Stimulated activated CD4-positive, alpha-beta T cell treated with anti-CD3 and anti-CD28 coated beads, TNF-alpha, amount 100 ng/mL, for 24 hours (primary cell): ENCODE measurements at regions not wholly inside any gene's neighbourhood (a gene's known extent, or its start where the extent isn't known, plus 50 kb on each side); places are given as distances from the start of the nearest gene placed in this dataset.

ENCODE experiments used
- DNase-seq, 3 experiments: peaks; one replicate each; pipeline ENCODE4 v3.0.0-alpha.2; 2020; ENCODE audit warnings: low read depth in 3 of 3

DNA sequence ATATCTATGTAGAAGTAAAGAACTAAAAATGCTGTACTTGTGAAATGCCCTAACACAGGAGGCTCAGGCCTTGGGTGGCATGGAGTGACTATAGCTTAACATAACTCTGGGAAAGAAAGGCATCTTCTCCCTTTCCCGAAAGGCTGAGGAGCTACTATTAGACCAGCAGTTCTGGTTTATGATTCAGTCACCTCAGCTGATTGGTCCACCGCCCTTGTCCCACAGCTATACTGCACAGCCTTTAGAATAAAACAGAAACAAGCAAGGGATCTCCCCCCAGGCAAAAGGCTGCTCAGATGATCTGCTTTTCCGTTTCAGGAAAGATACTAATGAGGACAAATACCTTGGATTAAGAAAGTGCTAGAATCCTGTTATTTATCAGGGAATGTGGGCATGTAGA is 171.3 kb downstream of the SNCA start:
- no peak for DNase-seq

DNA sequence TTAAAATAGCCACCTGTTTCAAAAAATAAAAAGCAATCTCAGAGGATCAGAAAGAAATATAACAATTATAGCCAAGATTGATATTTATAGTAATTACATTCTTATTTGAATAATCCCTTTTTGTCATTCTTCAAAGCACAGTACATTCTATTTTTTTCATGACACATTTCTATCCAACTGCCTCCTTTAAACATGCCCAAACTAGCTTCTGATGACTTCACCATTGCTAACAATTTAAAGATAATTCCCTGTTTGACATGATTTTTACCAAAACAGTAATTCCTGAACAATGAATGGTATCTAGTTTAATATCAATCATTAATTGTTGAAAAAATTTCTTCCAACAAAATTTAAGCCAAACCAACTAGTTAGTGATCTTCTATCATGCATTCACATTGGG is 172.4 kb downstream of the SNCA start:
- DNase-seq = no peak

DNA sequence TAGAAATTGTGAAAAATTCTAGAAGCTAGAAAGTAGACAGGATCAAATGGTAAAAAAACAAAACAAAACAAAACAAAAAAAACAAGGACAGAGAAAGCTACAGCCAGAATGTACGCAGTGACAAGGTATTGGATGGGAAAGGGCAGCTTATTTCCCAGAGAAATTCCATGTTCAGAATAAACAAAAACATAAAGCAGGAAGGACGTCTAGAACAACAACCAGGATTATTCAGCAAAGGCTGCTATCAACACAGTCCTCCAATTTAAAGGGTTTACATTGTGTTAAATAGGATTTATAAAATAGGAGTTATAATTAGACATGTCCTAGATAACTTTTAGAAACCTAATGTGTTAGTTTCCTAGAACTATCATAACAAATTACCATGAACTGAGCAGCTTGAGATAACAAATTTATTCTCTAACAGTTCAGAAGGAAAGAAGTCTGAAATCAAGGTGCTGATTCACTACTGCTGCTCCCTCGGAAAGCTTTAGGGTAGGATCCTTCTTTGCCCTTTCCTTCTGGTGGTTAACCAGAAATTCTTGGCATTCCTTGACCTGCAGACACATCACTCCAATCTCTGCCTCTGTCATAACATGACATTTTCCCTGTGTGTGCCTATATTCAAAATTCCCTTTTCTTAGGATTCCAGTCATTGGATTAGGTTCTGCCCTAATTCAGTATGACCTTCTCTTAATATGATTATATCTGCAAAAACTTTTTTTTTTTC is 175.6 kb downstream of the SNCA start:
- no peak for DNase-seq

DNA sequence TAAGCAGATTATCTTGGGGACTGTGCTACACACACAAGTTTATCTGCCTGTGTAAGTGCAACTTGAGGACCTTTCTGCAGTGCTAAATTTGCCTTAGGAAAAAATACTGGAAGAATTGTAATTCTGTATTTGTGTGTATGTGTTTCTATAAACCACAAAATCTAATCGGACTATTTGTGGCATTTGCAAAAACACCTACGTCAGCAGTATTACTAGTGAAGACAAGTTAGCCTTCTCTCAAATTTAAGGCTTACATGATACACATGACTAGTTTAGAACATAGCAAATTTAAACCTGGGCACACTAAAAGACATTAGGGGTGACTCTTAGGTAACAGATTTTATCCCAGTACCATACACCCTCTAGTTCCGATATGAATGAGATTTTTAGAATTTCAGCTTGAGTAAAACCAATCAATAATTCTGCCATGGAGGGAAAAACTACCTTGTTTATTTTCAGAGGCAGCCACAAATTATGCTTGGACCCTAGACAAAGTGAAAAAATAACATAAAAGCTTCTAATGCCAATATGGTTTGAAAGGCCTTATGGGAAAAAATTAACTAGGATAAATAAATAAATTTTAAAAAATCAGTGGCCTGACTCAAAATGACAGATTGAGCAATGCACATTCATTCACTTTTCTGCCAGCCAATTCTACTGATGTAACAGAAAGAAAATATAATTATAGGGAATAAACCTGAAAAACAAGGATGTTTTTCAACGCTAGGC is 176.4 kb downstream of the SNCA start:
- DNase-seq = no peak

DNA sequence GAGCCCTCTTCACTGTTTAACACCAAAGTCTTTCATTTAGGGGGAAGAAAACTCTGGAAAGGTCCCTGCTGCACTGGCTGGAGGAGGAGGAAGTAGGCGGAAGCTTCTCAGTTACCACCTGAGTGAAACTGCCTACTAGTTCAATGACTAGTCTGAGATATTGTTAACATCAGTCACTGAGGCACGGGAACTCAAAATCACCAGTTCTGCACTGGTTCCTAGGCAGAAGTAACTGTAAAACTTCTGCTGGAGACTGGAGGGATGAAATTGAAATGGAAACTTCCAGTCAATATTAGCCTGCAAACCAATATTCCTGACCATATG is 178.3 kb downstream of the SNCA start:
- DNase-seq = no peak

DNA sequence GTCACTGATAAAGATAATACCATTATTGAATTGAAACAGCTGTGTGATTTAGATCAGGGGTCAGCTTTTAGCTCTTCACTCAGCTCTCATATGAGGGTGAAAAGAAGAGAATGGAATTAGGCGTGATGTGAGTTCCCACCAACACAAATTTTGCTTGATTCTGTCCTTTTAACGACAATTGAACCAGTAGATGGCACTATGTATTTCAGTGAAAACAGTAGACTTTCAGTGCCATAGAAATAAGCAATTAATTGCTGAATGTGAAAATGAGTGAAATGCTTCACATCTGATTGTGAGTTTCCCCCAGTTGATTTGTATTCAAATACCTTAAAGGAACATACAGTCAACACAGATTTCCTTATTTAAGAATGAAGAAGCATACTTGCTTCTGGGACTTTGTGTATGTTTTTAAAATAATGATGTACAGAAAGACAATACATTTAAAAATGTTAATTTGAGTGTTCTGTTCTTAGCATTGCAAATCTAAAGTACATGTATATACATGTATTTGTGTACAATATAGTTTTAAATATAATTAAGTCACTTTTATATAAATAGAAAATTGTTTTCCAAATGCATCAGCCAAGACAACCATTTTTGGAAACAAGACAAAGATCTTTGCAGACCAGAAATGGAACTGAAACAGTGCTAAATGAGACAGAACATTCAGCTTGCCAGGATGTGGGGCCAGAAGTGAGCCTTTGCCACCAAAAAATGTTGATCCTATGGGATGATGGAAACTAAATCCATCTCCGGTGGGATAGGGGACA is 178.8 kb downstream of the SNCA start:
- no peak for DNase-seq

DNA sequence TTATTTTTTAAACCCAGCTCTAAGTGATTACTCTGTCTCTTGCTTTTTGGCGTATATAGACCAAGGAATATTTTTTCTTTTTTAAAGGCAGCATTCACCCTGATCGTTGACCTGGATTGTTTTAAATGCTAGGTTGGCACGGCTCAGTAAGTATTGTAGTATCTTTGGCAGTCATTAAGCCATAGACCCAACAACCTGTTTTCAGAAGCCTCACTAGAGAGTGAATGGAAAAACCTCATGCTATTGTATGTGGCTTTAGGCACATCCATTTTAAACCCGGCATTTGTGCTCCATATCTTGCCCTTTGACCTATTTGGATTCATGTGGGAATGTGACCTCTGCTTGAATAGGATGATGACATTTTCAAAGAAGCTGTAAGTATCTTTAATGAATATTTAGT is 183.9 kb downstream of the SNCA start:
- DNase-seq = no peak

DNA sequence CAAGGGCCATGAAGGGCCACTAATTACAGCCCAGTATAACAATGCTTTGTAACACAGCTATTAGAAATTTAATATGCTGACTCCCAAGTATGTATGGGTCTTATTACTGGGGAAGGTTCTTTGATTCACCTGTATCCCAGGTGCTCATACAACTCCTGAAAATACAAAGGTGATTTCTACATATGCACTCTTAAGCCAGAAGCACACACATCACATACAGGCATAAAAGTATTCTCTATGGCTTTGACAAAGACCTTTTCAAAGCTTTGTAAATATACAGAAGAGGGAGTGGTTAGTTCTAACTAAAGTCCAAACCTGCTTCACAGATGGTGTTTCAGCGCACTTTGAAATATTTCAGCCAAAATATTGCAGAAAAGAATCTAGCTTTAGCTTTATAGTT is 191.5 kb downstream of the SNCA start:
- no peak for DNase-seq

DNA sequence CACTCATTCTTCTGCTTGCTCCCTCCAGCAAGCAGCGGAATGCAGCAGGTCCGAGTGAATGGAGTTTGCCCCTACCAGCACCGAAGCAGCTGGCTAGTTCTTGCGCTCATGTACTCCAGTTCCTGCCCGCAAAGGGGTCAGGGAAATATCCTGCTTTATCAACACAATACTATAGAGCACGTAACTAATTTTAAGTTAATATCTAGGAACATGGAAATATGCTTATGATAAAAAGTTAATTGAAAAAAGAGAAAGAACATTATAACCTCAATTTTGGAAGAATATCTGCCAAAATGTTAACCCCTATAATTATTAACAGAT is 195.6 kb downstream of the SNCA start:
- DNase-seq = peak in 1 of 3 experiments; percentile 1

DNA sequence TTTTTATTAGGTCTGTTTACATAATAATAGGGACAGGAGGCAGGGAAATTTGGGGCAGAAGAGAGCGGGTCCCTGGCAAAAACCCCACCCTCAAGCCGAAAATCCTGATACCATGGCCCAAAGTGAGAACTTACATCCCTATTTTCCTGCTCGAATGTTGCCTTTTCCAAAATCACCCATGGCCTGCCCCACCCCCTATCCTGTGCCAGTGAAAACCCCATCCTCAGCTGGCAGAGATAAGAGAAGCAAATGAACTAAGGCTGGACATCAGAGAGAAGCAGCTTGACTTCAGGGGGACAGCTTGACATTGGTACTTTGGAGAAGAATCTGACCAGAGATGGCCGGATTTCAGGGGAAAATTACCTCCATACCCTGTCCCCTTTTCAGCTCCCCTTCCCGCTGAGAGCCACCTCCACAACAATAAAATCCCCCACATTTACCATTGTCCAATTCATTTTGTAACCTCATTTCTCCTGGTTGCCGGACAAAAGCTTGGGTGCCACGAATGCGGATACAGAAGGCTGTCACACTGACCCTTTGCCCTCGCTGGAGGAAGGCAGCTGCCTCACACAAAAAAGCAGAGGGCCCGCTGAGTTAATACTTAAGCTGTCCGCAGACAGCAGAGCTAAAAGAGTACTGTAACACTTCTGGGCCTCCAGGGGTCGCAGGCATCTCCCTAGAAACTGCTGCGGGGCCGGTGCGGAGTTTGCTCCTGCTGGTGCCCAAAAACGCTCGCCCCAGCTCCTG is 196.2 kb downstream of the SNCA start:
- no peak for DNase-seq

DNA sequence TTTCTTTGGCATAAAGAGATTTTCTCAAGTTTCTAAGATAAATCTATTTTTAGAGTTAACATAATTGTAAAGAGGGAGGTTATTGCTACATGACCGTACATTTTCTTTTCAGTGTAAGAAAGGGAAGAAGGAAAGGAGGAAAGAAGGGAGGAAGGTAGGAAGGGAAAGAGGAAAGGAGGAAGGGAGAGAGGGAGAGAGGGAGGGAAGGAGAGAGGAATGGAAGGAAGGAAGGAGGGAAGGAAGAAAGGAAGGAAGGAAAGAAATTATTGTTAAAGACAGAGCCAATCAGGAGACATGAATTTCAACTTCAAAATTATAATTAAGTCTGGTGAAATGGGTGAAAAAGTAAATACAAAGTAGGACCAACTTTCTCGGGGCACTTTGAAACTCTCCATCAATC is 197.6 kb downstream of the SNCA start:
- DNase-seq = no peak

DNA sequence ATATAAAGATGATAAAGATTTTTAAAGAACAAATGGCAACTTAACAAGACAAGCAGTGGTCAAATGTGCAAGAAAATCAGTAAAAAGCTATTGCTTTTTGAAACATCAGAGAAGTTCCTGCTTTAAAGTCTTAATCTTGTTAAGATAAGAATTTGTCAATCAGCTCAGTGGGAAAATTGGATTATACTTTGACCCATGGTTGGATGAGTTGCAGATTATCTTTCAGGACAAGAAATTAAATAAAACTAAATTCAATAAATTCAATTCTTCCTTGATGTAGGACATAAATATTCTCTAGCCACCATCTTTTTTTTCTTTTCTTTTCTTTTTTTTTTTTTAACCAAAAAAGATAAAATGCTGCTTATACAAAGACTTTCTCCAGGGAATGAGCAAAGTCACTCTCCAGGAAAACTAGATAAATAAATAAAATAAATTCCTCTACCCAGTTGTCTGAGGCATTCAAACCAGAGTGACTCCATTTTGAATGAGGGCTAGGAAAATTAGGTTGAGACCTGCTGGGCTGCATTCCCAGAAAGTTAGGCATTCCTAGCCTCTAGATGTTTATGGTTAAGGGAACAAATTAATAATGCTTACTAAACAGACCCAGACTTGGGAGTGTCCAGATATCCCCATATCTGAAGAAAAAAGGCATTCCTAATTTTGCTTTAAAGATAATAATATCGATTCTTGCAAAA is 211.2 kb downstream of the SNCA start:
- no peak for DNase-seq

DNA sequence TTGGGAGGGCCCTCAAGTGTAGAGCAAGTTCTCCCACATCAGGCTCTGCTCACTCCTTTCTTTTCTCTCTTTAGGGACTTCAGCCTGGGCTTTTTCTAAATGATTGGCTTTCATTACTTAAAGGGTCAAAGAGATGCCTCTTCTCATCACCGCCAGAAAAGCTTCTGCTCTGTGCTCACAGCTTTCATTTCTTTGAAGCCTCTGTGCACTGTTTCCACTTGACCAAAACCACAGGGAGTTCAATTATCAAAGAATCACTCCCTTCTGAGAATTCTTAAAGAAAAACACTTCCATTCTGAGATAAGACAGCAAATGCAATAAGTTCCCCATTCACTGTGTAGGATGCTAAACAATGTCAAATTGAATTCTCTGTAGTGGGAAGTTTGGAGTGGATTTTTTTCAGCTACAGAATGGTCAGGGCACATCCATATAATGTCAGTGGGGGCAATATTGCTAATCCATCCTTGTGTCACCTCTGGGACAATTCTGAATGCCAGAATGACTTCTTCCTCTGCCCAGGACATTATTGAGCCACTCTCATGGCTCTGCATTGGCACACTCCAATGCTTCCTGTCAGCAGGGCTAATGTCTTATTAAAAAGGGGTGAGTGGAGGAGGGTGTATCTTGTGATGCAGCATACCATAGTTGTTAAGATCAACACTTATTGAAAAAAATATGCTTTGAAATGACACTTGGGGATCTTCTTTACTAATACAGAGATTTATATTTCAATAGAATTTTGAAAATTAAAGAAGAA is 217.6 kb downstream of the SNCA start:
- no peak for DNase-seq

DNA sequence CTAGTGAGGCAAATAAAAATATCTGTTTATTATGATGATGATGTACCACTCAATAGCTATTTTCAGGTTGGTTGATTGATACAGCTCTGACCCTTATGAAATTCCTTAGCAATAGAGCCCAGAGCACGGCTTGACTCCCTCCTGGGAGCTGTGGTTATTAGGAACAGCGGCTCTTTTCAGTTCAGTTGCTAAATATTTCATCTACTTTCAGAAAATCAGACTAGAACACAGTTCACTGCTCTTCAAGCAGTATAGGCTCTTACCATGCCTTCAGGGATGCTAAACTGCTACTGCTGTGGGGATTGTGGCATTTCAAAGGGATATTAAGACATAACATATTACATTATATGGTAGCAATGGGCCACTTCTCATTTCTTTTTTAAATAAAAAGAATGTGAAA is 218.8 kb downstream of the SNCA start:
- no peak for DNase-seq

DNA sequence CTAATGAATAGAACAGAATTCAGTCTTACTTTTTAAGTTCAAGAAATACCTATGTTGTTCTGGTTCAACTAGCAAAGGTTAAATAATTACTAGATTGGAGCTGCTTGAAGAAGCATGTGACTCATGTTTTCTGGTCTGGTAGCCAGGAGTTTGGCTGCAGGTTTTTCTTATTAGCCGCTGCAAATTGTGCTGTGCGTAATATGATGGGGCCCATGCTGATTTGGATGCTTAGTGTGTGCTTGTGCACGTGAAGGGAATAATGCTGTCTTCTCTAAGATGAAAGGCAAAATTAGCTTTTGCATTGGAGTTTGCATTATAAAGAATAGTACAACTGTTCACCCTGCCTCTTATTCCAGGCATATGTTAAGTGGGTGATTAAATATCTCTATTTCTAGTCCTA is 219.6 kb downstream of the SNCA start:
- DNase-seq = no peak

DNA sequence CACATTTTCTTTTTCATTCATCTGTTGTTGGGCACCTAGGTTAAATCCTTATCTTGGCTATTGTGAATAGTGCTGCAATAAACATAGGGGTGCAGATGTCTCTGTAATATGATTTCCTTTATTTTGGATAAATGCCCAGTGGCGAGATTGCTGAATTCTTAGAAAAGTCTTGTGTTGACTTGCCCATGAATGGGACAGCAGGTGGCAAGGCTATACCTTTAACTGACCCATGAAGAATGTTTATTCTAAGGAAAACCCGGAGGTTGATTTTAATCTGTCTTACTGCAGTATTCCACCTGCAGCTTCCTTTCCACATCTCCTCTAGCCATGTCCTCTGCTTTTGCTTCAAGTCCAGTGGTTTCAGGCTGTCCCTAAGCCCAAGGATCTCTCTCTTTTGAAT is 220.6 kb downstream of the SNCA start:
- no peak for DNase-seq

DNA sequence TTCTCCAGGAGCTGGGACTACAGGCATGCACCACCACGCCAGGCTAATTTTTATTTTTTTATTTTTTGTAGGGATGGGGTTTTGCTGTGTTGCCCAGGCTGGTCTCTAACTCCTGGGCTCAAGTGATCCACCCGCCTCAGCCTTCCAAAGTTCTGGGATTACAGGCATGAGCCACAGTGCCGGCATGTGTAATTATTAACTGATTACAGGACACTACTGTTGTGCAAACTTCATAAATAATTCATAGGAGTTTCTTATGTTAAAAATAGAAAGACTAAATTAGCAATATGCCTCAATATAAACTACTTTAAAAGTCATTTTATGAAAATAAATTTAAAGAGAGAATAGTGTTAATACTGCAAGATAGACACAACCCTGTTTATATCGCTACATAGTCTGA is 221.9 kb downstream of the SNCA start:
- no peak for DNase-seq

DNA sequence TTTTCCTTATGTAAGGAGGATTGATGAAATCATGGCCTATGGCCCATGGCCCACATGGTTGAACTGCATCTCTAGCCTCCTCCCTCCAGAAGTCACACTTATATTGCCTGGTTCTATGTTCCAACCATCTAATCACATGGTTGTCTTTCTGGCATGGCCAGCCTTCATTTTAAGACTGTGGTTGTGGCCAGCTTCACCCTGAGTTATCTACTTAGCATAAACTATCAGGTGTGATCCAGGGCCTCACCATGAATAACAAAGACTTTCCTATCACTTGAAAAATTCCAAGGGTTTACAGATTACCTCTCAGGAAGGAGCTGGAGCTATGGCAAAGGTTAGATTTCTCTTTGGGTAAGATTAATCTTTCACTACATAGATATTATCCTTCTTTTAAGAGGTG is 222.8 kb downstream of the SNCA start:
- no peak for DNase-seq

DNA sequence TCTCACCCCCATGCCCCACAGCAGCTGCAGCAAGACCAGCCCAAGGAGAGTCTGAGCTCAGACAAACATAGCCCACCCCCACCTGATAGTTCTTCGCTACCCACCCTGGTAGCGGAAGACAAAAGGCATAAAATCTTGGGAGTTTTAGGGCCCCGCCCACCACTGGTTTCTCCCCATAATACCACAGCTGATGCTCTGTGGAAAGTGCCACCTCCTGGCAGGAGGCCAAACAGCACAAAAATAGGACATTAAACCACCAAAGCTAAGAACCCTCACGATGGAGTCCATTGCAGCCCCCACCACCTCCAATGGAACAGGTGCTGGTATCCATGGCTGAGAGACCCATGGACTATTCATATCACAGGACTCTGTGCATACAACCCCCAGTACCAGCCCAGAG is 226.7 kb downstream of the SNCA start:
- no peak for DNase-seq

DNA sequence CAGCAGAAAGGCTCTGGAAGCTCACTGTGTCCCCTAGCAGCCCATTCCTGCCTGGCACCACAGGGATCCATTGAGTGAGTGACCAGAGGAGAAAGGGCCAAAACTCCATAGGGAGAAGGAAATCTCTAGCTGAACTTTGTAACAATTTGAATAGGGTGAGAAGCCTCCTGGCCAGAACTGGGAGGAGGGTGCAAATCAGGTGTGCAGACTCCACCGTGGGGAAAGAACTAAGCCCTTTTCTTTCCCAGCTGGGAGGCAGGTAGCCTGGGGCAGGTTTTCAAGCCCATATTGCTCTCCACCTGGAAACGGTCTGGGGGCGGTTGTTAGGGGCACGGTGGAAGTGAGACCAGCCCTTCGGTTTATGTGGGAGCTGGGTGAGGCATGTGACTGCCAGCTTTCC is 227.2 kb downstream of the SNCA start:
- DNase-seq = no peak

DNA sequence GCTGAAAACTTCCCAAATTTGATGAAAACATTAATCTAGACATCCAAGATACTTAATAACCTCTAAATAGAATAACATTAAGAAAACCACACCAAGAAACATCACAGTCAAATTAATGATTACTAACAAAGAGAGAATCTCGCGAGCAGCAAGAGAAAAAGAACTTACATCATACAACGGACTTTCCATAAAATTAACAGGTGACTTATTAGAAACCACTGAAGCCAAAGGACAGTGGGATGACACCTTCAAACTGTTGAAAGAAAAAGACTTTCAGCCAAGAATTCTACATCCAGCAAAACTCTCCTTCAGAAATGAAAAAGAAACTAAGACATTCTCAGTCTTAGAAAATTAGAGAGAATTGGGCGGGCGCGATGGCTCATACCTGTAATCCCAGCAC is 232.0 kb downstream of the SNCA start:
- no peak for DNase-seq
